ENCODE measurements at regions not wholly inside any gene's neighbourhood (a gene's known extent, or its start where the extent isn't known, plus 50 kb on each side); places are given as distances from the start of the nearest gene placed in this dataset.

DNA sequence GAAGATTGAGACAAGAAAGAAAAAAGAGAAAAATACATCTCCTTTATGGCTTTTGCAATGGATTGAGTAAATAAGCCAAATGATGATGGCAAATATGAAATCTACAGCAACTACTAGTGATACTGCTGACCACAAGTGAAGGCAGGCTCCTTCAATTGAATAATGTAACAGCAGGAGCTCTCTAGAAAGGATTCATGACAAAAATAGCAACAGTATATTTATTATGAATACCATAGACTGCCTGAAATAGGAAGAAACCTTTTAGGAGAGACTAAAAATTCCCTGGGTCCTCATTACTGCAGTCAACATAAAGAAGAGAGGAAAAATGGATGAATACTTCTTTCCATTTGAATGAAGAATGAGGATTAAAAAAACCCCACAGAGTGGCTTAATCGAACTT, 306.8 kb upstream of the ANXA10 start:
- Mint-ChIP-seq H3K4me1 (no peaks in the 10 kb centered on the region), H3K36me3 (peaks cover 6% of the 10 kb centered on the region), H3K4me3 (no peak overlapping the region), H3K27me3 (ENCODE audit: low read depth in 2 of 2) (no peaks in the 10 kb centered on the region), H3K9me3 (peaks cover 9 to 21% of the 10 kb centered on the region in 2 donors), H3K27ac (no peak overlapping the region)
- TF ChIP-seq, protein P1, sequence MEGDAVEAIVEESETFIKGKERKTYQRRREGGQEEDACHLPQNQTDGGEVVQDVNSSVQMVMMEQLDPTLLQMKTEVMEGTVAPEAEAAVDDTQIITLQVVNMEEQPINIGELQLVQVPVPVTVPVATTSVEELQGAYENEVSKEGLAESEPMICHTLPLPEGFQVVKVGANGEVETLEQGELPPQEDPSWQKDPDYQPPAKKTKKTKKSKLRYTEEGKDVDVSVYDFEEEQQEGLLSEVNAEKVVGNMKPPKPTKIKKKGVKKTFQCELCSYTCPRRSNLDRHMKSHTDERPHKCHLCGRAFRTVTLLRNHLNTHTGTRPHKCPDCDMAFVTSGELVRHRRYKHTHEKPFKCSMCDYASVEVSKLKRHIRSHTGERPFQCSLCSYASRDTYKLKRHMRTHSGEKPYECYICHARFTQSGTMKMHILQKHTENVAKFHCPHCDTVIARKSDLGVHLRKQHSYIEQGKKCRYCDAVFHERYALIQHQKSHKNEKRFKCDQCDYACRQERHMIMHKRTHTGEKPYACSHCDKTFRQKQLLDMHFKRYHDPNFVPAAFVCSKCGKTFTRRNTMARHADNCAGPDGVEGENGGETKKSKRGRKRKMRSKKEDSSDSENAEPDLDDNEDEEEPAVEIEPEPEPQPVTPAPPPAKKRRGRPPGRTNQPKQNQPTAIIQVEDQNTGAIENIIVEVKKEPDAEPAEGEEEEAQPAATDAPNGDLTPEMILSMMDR (IDR thresholded peaks at IDR 0.05) = no peak
- H3K4me3 ChIP-seq (ENCODE audit: low read length) = no peak overlapping the region
- WGBS (ENCODE audit: insufficient coverage) = no CpG with 5 or more reads among the region's 1 CpG
- intact Hi-C loops (cut with micrococcal nuclease) = no loop called here
- no peaks in the 10 kb centered on the region for H3K4me1 ChIP-seq (ENCODE audit: control insufficient read depth, insufficient read depth, low read length)
- H3K36me3 ChIP-seq (ENCODE audit: control insufficient read depth, insufficient read depth, low read length) = no peaks in the 10 kb centered on the region
- ATAC-seq = no peak
- no peak overlapping the region for H3K27ac ChIP-seq (ENCODE audit: low read length)
- DNase-seq = no peak
- H3K27me3 ChIP-seq (ENCODE audit: control insufficient read depth, insufficient read depth, low read length) = no peaks in the 10 kb centered on the region
- no peaks in the 10 kb centered on the region for H3K9me3 ChIP-seq (ENCODE audit: control insufficient read depth, insufficient read depth, low read length)

DNA sequence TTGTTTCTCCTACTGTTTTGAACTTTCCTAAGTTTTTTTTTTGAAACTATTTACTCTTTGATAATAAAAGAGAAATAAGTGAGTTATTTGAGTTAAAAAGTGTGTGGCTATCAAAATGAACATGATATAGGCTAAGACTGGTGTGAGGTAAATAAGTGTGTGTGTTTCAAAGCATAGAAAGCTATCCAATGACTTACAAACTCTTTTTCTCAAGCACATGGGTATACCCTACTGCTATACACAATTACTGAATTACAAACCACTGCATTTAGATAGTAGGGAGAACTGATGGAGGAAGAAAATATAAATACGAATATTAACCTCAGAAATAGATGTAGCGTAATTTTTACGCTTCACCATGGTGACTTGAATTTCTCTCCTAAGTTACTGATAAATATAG, 305.8 kb upstream of the ANXA10 start:
- H3K4me3 ChIP-seq (ENCODE audit: low read length) = no peak overlapping the region
- TF ChIP-seq, protein P1 (IDR thresholded peaks at IDR 0.05) = no peak
- WGBS (ENCODE audit: insufficient coverage) = no CpG with 5 or more reads among the region's 3 CpGs
- H3K9me3 ChIP-seq (ENCODE audit: control insufficient read depth, insufficient read depth, low read length) = no peaks in the 10 kb centered on the region
- no peaks in the 10 kb centered on the region for H3K4me1 ChIP-seq (ENCODE audit: control insufficient read depth, insufficient read depth, low read length)
- H3K9me3 Mint-ChIP-seq = peaks cover 11 to 25% of the 10 kb centered on the region in 2 donors
- no peaks in the 10 kb centered on the region for H3K4me1 Mint-ChIP-seq
- no peak for DNase-seq
- peaks cover 6% of the 10 kb centered on the region for H3K36me3 Mint-ChIP-seq
- H3K27me3 Mint-ChIP-seq (ENCODE audit: low read depth in 2 of 2) = no peaks in the 10 kb centered on the region
- H3K27me3 ChIP-seq (ENCODE audit: control insufficient read depth, insufficient read depth, low read length) = no peaks in the 10 kb centered on the region
- intact Hi-C loops (cut with micrococcal nuclease) = no loop called here
- no peak overlapping the region for H3K4me3 Mint-ChIP-seq
- H3K36me3 ChIP-seq (ENCODE audit: control insufficient read depth, insufficient read depth, low read length) = no peaks in the 10 kb centered on the region
- H3K27ac ChIP-seq (ENCODE audit: low read length) = no peak overlapping the region
- H3K27ac Mint-ChIP-seq = no peak overlapping the region
- ATAC-seq = no peak

DNA sequence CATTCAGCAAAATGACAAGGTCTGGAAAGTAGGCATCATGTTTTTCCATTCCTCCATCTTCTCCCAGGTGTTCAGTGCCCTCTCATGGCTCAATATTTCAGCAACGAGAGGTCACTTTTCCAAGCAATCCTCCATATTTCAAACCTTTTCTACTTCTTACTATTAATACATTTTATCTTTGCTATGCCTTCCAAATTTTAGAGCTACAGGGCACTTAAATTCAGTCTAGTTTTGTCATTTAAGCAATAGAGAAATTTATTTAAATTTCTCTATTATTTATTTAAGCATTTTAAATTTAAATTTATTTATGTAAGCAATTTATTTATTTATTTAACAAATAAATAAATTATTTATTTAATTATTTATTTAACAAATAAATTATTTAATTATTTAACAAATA, 305.1 kb upstream of the ANXA10 start:
- ATAC-seq (no peak), DNase-seq (no peak)
- Histone ChIP-seq H3K27ac (ENCODE audit: low read length) (no peak overlapping the region), H3K4me1 (ENCODE audit: control insufficient read depth, insufficient read depth, low read length) (no peaks in the 10 kb centered on the region), H3K36me3 (ENCODE audit: control insufficient read depth, insufficient read depth, low read length) (no peaks in the 10 kb centered on the region), H3K4me3 (ENCODE audit: low read length) (no peak overlapping the region), H3K27me3 (ENCODE audit: control insufficient read depth, insufficient read depth, low read length) (no peaks in the 10 kb centered on the region), H3K9me3 (ENCODE audit: control insufficient read depth, insufficient read depth, low read length) (no peaks in the 10 kb centered on the region)
- Mint-ChIP-seq H3K9me3 (peaks cover 7 to 26% of the 10 kb centered on the region in 2 donors), H3K27ac (no peak overlapping the region), H3K36me3 (peaks cover 6% of the 10 kb centered on the region), H3K27me3 (ENCODE audit: low read depth in 2 of 2) (no peaks in the 10 kb centered on the region), H3K4me3 (no peak overlapping the region), H3K4me1 (no peaks in the 10 kb centered on the region)
- 94% methylated on average over 1 of the region's 1 CpG for WGBS (ENCODE audit: insufficient coverage)
- TF ChIP-seq, protein P1 (IDR thresholded peaks at IDR 0.05) = no peak
- intact Hi-C loops (cut with micrococcal nuclease) = no loop called here

DNA sequence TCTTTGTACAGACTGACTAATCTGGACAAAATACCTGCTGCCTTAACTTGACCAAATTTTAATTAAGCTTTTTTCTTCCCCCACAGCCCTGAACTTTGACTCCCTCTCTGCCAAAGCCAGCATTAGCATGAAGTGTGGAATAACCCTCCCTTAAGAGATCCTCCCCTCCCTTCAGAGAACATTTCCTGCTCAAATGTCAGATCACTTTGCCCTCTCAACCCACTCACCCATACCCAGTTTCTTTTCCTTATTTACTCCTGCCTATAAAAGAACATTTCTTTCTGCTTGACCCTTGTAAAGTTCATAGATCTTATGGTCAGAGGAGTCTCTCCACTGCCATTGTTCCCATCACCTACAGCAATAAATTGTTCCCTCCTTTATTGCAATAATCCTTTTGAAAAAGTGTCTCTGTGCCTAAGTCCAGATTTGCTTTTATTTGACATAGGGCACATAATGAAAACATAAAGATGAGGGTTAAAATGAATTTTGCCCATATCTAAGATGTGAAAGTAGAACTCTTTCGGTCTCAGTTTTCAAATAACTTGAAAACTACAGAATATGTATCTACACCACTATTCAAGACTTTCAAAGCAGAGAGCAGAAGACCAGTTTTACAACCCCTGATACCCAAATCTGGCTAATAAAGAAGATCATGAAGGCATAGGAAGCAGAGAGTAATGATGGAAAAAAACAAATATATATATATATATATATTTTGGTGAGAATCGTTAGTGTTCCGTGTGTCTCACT, 289.7 kb upstream of the ANXA10 start:
- no peaks in the 10 kb centered on the region for H3K27me3 Mint-ChIP-seq (ENCODE audit: low read depth in 2 of 2)
- peaks cover 7 to 22% of the 10 kb centered on the region in 2 donors for H3K9me3 Mint-ChIP-seq
- H3K4me3 Mint-ChIP-seq = no peak overlapping the region
- no peaks in the 10 kb centered on the region for H3K4me1 Mint-ChIP-seq
- Histone ChIP-seq H3K4me3 (ENCODE audit: low read length) (no peak overlapping the region), H3K4me1 (ENCODE audit: control insufficient read depth, insufficient read depth, low read length) (no peaks in the 10 kb centered on the region), H3K27ac (ENCODE audit: low read length) (no peak overlapping the region), H3K9me3 (ENCODE audit: control insufficient read depth, insufficient read depth, low read length) (no peaks in the 10 kb centered on the region), H3K36me3 (ENCODE audit: control insufficient read depth, insufficient read depth, low read length) (no peaks in the 10 kb centered on the region), H3K27me3 (ENCODE audit: control insufficient read depth, insufficient read depth, low read length) (no peaks in the 10 kb centered on the region)
- ATAC-seq = no peak
- H3K27ac Mint-ChIP-seq = no peak overlapping the region
- TF ChIP-seq, protein P1 (IDR thresholded peaks at IDR 0.05) = no peak
- peaks cover 6% of the 10 kb centered on the region for H3K36me3 Mint-ChIP-seq
- intact Hi-C loops (cut with micrococcal nuclease) = no loop called here
- WGBS (ENCODE audit: insufficient coverage) = no CpG with 5 or more reads among the region's 3 CpGs
- no peak for DNase-seq
